ENCODE measurements at regions not wholly inside any gene's neighbourhood (a gene's known extent, or its start where the extent isn't known, plus 50 kb on each side); places are given as distances from the start of the nearest gene placed in this dataset.

DNA sequence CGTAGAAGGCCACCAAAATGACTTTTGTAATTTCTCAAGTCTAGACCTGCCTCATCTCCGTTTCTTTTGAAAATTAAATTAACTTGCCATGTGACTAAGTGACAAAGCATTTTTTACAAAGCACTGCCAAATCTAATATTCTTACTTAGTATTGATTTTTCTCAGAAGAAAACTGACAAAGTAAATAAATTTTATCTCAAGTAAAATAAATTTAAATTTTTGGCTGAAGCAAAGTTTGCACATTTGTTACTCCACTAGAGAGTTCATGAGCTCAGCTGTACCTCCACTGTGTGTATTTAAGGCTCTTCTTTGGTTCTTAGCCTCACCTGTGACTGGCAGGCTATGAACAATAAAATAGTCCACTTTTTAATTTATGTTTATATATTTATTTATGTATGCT lies 441.1 kb upstream of the PCDH10 start:
- TF ChIP-seq EZH2phosphoT487 (IDR thresholded peaks at IDR 0.05; ENCODE audit: borderline replicate concordance), result no peak
- TF ChIP-seq, protein P1, sequence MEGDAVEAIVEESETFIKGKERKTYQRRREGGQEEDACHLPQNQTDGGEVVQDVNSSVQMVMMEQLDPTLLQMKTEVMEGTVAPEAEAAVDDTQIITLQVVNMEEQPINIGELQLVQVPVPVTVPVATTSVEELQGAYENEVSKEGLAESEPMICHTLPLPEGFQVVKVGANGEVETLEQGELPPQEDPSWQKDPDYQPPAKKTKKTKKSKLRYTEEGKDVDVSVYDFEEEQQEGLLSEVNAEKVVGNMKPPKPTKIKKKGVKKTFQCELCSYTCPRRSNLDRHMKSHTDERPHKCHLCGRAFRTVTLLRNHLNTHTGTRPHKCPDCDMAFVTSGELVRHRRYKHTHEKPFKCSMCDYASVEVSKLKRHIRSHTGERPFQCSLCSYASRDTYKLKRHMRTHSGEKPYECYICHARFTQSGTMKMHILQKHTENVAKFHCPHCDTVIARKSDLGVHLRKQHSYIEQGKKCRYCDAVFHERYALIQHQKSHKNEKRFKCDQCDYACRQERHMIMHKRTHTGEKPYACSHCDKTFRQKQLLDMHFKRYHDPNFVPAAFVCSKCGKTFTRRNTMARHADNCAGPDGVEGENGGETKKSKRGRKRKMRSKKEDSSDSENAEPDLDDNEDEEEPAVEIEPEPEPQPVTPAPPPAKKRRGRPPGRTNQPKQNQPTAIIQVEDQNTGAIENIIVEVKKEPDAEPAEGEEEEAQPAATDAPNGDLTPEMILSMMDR (conservative IDR thresholded peaks at IDR 0.05; ENCODE audit: low read length), result no peak
- H3K9me2 ChIP-seq (replicated peaks; ENCODE audit: low read depth, low read length), result no peaks in the 10 kb centered on the region
- H3K4me2 ChIP-seq (ENCODE audit: low read depth, low read length, poor library complexity, severe bottlenecking), result no peak overlapping the region
- H3K9ac ChIP-seq (ENCODE audit: low read depth, low read length, poor library complexity, severe bottlenecking), result no peak overlapping the region
- no peak overlapping the region; the same call in 1 of the 2 replicates for H2AFZ ChIP-seq (ENCODE audit: low read length)
- H3K9me3 ChIP-seq (ENCODE audit: insufficient read depth, low read depth, low read length), result no peaks in the 10 kb centered on the region
- H3K4me1 ChIP-seq (ENCODE audit: insufficient read depth, low read length, poor library complexity, severe bottlenecking), result peaks cover 4% of the 10 kb centered on the region
- no peaks in the 10 kb centered on the region for H3K36me3 ChIP-seq (ENCODE audit: insufficient read depth, low read length)
- H3F3A ChIP-seq (ENCODE audit: low read depth), result no peaks in the 10 kb centered on the region
- no peaks in the 10 kb centered on the region for H4K20me1 ChIP-seq (ENCODE audit: insufficient read depth, low read length, poor library complexity, severe bottlenecking)
- no peaks in the 10 kb centered on the region for H3K27me3 ChIP-seq (ENCODE audit: insufficient read depth, low read length, poor library complexity, severe bottlenecking)
- H3K79me2 ChIP-seq (ENCODE audit: insufficient read depth, low read length), result no peaks in the 10 kb centered on the region
- H3K4me3 ChIP-seq (ENCODE audit: low read length, poor library complexity, severe bottlenecking), result no peak overlapping the region

DNA sequence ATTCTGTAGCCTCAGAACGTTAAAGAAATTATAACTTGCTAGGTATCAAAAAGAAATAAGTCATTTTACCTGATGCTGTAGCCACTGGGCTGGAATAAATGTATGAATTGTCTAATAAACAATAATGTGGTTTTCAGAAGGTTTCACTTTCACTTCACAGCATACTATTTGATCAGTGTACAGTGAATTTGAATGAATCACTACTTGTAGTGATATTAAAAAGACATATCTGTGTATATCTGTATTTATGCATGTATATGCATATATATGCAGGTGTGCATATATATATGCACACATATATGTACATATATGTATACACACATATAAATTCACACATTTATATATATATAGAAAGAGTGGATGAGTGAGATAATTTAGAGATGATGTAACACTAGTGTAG lies 440.0 kb upstream of the PCDH10 start:
- H3K9me2 ChIP-seq (replicated peaks; ENCODE audit: low read depth, low read length), result no peaks in the 10 kb centered on the region
- no peaks in the 10 kb centered on the region for H3F3A ChIP-seq (ENCODE audit: low read depth)
- peak overlapping the region; percentile 73 for H3K4me2 ChIP-seq (ENCODE audit: low read depth, low read length, poor library complexity, severe bottlenecking)

DNA sequence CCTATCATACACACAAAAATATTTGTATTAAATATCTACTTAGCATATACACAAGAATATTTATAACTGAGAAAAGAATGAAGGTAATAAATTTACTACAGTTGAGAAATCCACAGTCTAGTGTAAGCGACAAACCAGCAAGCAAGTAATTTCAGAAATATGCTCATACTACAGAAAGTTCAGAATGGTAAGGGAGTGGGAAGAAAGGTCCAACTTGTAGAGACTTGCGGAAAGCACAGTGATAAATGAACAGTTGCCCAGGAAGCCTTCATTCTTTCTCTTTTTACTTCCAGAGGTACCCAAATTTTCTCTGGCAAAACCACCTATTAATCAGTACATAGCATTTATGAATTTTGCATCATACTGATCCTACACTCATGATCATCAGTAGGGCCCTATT lies 438.1 kb upstream of the PCDH10 start:
- peak overlapping the region; percentile 2; the same call in 1 of the 2 replicates for H2AFZ ChIP-seq (ENCODE audit: low read length)
- TF ChIP-seq EZH2phosphoT487 (IDR thresholded peaks at IDR 0.05; ENCODE audit: borderline replicate concordance), result no peak
- TF ChIP-seq, protein P1 (conservative IDR thresholded peaks at IDR 0.05; ENCODE audit: low read length), result no peak
- H3K36me3 ChIP-seq (ENCODE audit: insufficient read depth, low read length), result no peaks in the 10 kb centered on the region
- H3K4me1 ChIP-seq (ENCODE audit: insufficient read depth, low read length, poor library complexity, severe bottlenecking), result peaks cover 4% of the 10 kb centered on the region
- H3K79me2 ChIP-seq (ENCODE audit: insufficient read depth, low read length), result no peaks in the 10 kb centered on the region
- H3K4me2 ChIP-seq (ENCODE audit: low read depth, low read length, poor library complexity, severe bottlenecking), result no peak overlapping the region
- H3K9me2 ChIP-seq (replicated peaks; ENCODE audit: low read depth, low read length), result no peaks in the 10 kb centered on the region
- no peaks in the 10 kb centered on the region for H3K9me3 ChIP-seq (ENCODE audit: insufficient read depth, low read depth, low read length)
- H3K27me3 ChIP-seq (ENCODE audit: insufficient read depth, low read length, poor library complexity, severe bottlenecking), result no peaks in the 10 kb centered on the region
- H4K20me1 ChIP-seq (ENCODE audit: insufficient read depth, low read length, poor library complexity, severe bottlenecking), result no peaks in the 10 kb centered on the region
- no peak overlapping the region for H3K9ac ChIP-seq (ENCODE audit: low read depth, low read length, poor library complexity, severe bottlenecking)
- no peaks in the 10 kb centered on the region for H3F3A ChIP-seq (ENCODE audit: low read depth)
- H3K4me3 ChIP-seq (ENCODE audit: low read length, poor library complexity, severe bottlenecking), result no peak overlapping the region

More for the DNA sequence above, 440.0 kb upstream of the PCDH10 start:
- no peaks in the 10 kb centered on the region for H3K79me2 ChIP-seq (ENCODE audit: insufficient read depth, low read length)
- H4K20me1 ChIP-seq (ENCODE audit: insufficient read depth, low read length, poor library complexity, severe bottlenecking), result no peaks in the 10 kb centered on the region
- H3K36me3 ChIP-seq (ENCODE audit: insufficient read depth, low read length), result no peaks in the 10 kb centered on the region
- H3K9me3 ChIP-seq (ENCODE audit: insufficient read depth, low read depth, low read length), result no peaks in the 10 kb centered on the region
- peaks cover 4% of the 10 kb centered on the region for H3K4me1 ChIP-seq (ENCODE audit: insufficient read depth, low read length, poor library complexity, severe bottlenecking)
- H2AFZ ChIP-seq (ENCODE audit: low read length), result peak overlapping the region; percentile 95
- TF ChIP-seq EZH2phosphoT487 (IDR thresholded peaks at IDR 0.05; ENCODE audit: borderline replicate concordance), result no peak
- TF ChIP-seq, protein P1 (conservative IDR thresholded peaks at IDR 0.05; ENCODE audit: low read length), result no peak
- H3K4me3 ChIP-seq (ENCODE audit: low read length, poor library complexity, severe bottlenecking), result peak overlapping the region; percentile 50
- H3K27me3 ChIP-seq (ENCODE audit: insufficient read depth, low read length, poor library complexity, severe bottlenecking), result no peaks in the 10 kb centered on the region
- no peak overlapping the region for H3K9ac ChIP-seq (ENCODE audit: low read depth, low read length, poor library complexity, severe bottlenecking)

Data from Loucy (cell line).